H1 (cell line): ENCODE measurements at regions not wholly inside any gene's neighbourhood (a gene's known extent, or its start where the extent isn't known, plus 50 kb on each side); places are given as distances from the start of the nearest gene placed in this dataset.

ENCODE experiments used
- ATF2 ChIP-seq: IDR thresholded peaks from 2 replicates; pipeline ENCODE4 v1.6.1; 2012; ENCODE audit warnings: low read length, inconsistent platforms
- CTCF ChIP-seq, 3 experiments: IDR thresholded peaks; 1 replicate in 2 of 3; 2 replicates in 1 of 3; pipeline versions ENCODE4 v1.5.1 to v1.6.1; 2011; ENCODE audit warnings: low read length in 3 of 3, mild to moderate bottlenecking in 3 of 3, inconsistent platforms in 2 of 3, low read depth in 1 of 3, moderate library complexity in 1 of 3; ENCODE audit not compliant: insufficient read depth in 1 of 3; ENCODE audit errors: control extremely low read depth in 1 of 3
- EZH2 ChIP-seq: fragments of 200-600 bp; sonication (generic); IDR thresholded peaks from 2 replicates; pipeline ENCODE4 v1.7.1; 2012; ENCODE audit warnings: low read depth, mild to moderate bottlenecking, moderate library complexity, low read length, inconsistent platforms; ENCODE audit not compliant: severe bottlenecking
- POLR2AphosphoS5 ChIP-seq: IDR thresholded peaks from 2 replicates; pipeline ENCODE4 v1.6.1; 2011; ENCODE audit warnings: low read depth, low read length
- RAD21 ChIP-seq, 2 experiments: IDR thresholded peaks in 1 of 2; conservative IDR thresholded peaks in 1 of 2; 2 replicates each; pipeline ENCODE4 v1.6.1; 2011; ENCODE audit warnings: low read depth in 2 of 2, low read length in 2 of 2, improper control_type of control experiment in 1 of 2, inconsistent platforms in 1 of 2, mild to moderate bottlenecking in 1 of 2, moderate library complexity in 1 of 2
- SUZ12 ChIP-seq: fragments of 200-600 bp; sonication (generic); IDR thresholded peaks from 2 replicates; pipeline ENCODE4 v1.6.1; 2012; ENCODE audit warnings: mild to moderate bottlenecking, inconsistent platforms, low read length, moderate library complexity, mixed read lengths

GRCh38 chr12:91954326-91954725 lies 191.3 kb downstream of the BTG1 start:
- TF ChIP-seq CTCF (IDR thresholded peaks at IDR 0.05; ENCODE audit: control extremely low read depth in 1 of 3, insufficient read depth in 1 of 3, low read depth in 1 of 3, low read length in 3 of 3) = no peak
- TF ChIP-seq EZH2 = no peak
- no peak for TF ChIP-seq POLR2AphosphoS5
- TF ChIP-seq SUZ12 = no peak
- no peak for TF ChIP-seq RAD21 (IDR thresholded peaks at IDR 0.05 in 1 of 2, conservative IDR thresholded peaks at IDR 0.05 in 1 of 2; ENCODE audit: low read depth in 2 of 2, low read length in 2 of 2)
- TF ChIP-seq ATF2 = no peak
